ENCODE measurements at regions not wholly inside any gene's neighbourhood (a gene's known extent, or its start where the extent isn't known, plus 50 kb on each side); places are given as distances from the start of the nearest gene placed in this dataset.

GRCh38 chrX:43504394-43504793, 151.7 kb upstream of the MAOA start:
- FAIRE-seq: no peak
- H3K27ac ChIP-seq (ENCODE audit: low read depth, low read length): no peak overlapping the region
- ChIA-PET CTCF (ENCODE audit: partially characterized antibody) (interaction anchor here (0.6 kb wide), 1 partner anchor 261 kb away, joined by 5 read pairs; no protein-coding TSS in a partner anchor), POLR2A (ENCODE audit: partially characterized antibody) (no interaction called here)
- H2AK5ac ChIP-seq (ENCODE audit: low read depth, low read length): no peak overlapping the region
- H4K8ac ChIP-seq (ENCODE audit: extremely low read depth, insufficient read depth, low read length): no peak overlapping the region
- no peak for DNase-seq (ENCODE audit: low read depth in 1 of 2, low spot score in 2 of 2)
- no peak overlapping the region for H2BK15ac ChIP-seq (ENCODE audit: low read length)
- H3K23ac ChIP-seq (ENCODE audit: insufficient read length): no peak overlapping the region
- H3K9ac ChIP-seq (replicated peaks in 1 of 4; ENCODE audit: extremely low read depth in 1 of 4, low read depth in 3 of 4, low read length in 3 of 4): no peak overlapping the region
- H3K56ac ChIP-seq (replicated peaks; ENCODE audit: insufficient read length, low read depth, low read length): no peak overlapping the region
- H3K79me2 ChIP-seq (ENCODE audit: control insufficient read depth in 1 of 2, insufficient read depth in 2 of 2, low read length in 2 of 2): no peaks in the 10 kb centered on the region
- H3K23me2 ChIP-seq (ENCODE audit: low read depth, low read length): no peaks in the 10 kb centered on the region
- no peak overlapping the region for H3K4me3 ChIP-seq (ENCODE audit: extremely low read depth in 1 of 4, insufficient read depth in 2 of 4, low read depth in 3 of 4, low read length in 4 of 4)
- H3K79me1 ChIP-seq (ENCODE audit: low read depth, low read length): no peaks in the 10 kb centered on the region
- no peaks in the 10 kb centered on the region for H3K9me3 ChIP-seq (ENCODE audit: insufficient read depth in 2 of 2, low read depth in 1 of 2, low read length in 1 of 2)
- no peak overlapping the region for H3K14ac ChIP-seq (ENCODE audit: insufficient read length)
- no peak for TF ChIP-seq EP300 (IDR thresholded peaks at IDR 0.05; ENCODE audit: borderline replicate concordance in 1 of 2, low read depth in 2 of 2, low read length in 2 of 2)
- TF ChIP-seq BACH1 (IDR thresholded peaks at IDR 0.05; ENCODE audit: low read length): peak; percentile 80
- TF ChIP-seq SIRT6 (IDR thresholded peaks at IDR 0.05; ENCODE audit: low read length): no peak
- no peak for TF ChIP-seq FOSL1 (IDR thresholded peaks at IDR 0.05; ENCODE audit: insufficient read depth, low read depth, low read length)
- peak; percentile 61; the same call in 1 of the 2 replicates for TF ChIP-seq MAFK (IDR thresholded peaks at IDR 0.05; ENCODE audit: low read depth, low read length)
- no peaks in the 10 kb centered on the region for H3K27me3 ChIP-seq (replicated peaks in 1 of 4; ENCODE audit: control insufficient read depth in 3 of 4, extremely low read depth in 1 of 4, insufficient read depth in 3 of 4, low read length in 3 of 4)
- H3K4ac ChIP-seq (replicated peaks; ENCODE audit: insufficient read length, low read depth, low read length): no peak overlapping the region
- H3K4me2 ChIP-seq (ENCODE audit: insufficient read depth in 1 of 2, low read depth in 2 of 2, low read length in 2 of 2): no peak overlapping the region
- H3K4me1 ChIP-seq (replicated peaks in 1 of 4; ENCODE audit: control insufficient read depth in 3 of 4, insufficient read depth in 4 of 4, low read length in 3 of 4): no peaks in the 10 kb centered on the region; a peak in 1 of 7 replicates
- H2BK120ac ChIP-seq (replicated peaks; ENCODE audit: low read depth, low read length): no peak overlapping the region
- no peak overlapping the region for H2BK5ac ChIP-seq (ENCODE audit: low read depth, low read length)
- H2BK12ac ChIP-seq (ENCODE audit: low read depth, low read length): no peak overlapping the region
- no peak overlapping the region for H3K18ac ChIP-seq (ENCODE audit: extremely low read depth, low read length)
- no peaks in the 10 kb centered on the region for H4K20me1 ChIP-seq (replicated peaks in 1 of 2; ENCODE audit: control insufficient read depth in 1 of 2, insufficient read depth in 2 of 2, low read length in 2 of 2)
- H3K36me3 ChIP-seq (ENCODE audit: control insufficient read depth in 2 of 4, insufficient read depth in 4 of 4, low read length in 3 of 4): no peaks in the 10 kb centered on the region
- no peak overlapping the region for H4K91ac ChIP-seq (replicated peaks; ENCODE audit: insufficient read length, low read length)
- no peak overlapping the region for H2BK20ac ChIP-seq (ENCODE audit: low read length)
- H2AFZ ChIP-seq (ENCODE audit: low read length): no peak overlapping the region
- H4K5ac ChIP-seq (ENCODE audit: insufficient read length, low read depth, low read length): no peak overlapping the region
